H9 (cell line): ENCODE measurements at regions not wholly inside any gene's neighbourhood (a gene's known extent, or its start where the extent isn't known, plus 50 kb on each side); places are given as distances from the start of the nearest gene placed in this dataset.

Experiments used
- DNase-seq: peaks from one replicate; pipeline ENCODE4 v3.0.0-alpha.2; 2017
- H2AFZ ChIP-seq: one replicate; pipeline ENCODE4 v1.6.1; 2013; ENCODE audit warnings: mild to moderate bottlenecking, low read length, control low read depth, moderate library complexity
- H2AK5ac ChIP-seq: 2 replicates; pipeline ENCODE4 v1.6.1; 2013; ENCODE audit warnings: low read length, control low read depth, mixed read lengths; ENCODE audit not compliant: insufficient read length
- H2BK120ac ChIP-seq: one replicate; pipeline ENCODE4 v1.6.1; 2013; ENCODE audit warnings: low read depth, mild to moderate bottlenecking, low read length, control low read depth, inconsistent platforms; ENCODE audit not compliant: poor library complexity, severe bottlenecking
- H2BK12ac ChIP-seq: 2 replicates; pipeline ENCODE4 v1.6.1; 2013; ENCODE audit warnings: low read length, control low read depth, mixed read lengths, low read depth; ENCODE audit not compliant: insufficient read length
- H2BK15ac ChIP-seq: 2 replicates; pipeline ENCODE4 v1.6.1; 2013; ENCODE audit warnings: low read depth, low read length, control low read depth
- H2BK20ac ChIP-seq: one replicate; pipeline ENCODE4 v1.6.1; 2013; ENCODE audit warnings: low read depth, mild to moderate bottlenecking, low read length, control low read depth, inconsistent platforms; ENCODE audit not compliant: poor library complexity, severe bottlenecking
- H2BK5ac ChIP-seq: 2 replicates; pipeline ENCODE4 v1.6.1; 2013; ENCODE audit warnings: low read length, control low read depth, mixed read lengths; ENCODE audit not compliant: insufficient read length
- H3K14ac ChIP-seq: 2 replicates; pipeline ENCODE4 v1.6.1; 2013; ENCODE audit warnings: low read length, control low read depth; ENCODE audit not compliant: insufficient read depth
- H3K18ac ChIP-seq: 2 replicates; pipeline ENCODE4 v1.6.1; 2013; ENCODE audit warnings: low read depth, mild to moderate bottlenecking, mixed read lengths, low read length, control low read depth; ENCODE audit not compliant: insufficient read length
- H3K23ac ChIP-seq: 2 replicates; pipeline ENCODE4 v1.6.1; 2013; ENCODE audit warnings: low read length, control low read depth, mixed read lengths, low read depth; ENCODE audit not compliant: insufficient read length
- H3K23me2 ChIP-seq: 2 replicates; pipeline ENCODE4 v1.6.1; 2013; ENCODE audit warnings: low read depth, mild to moderate bottlenecking, mixed read lengths, low read length, control low read depth; ENCODE audit not compliant: insufficient read length, poor library complexity, severe bottlenecking
- H3K27ac ChIP-seq: 2 replicates; pipeline ENCODE4 v1.5.1; 2013; ENCODE audit warnings: low read length, control low read depth, mixed read lengths, low read depth; ENCODE audit not compliant: insufficient read length
- H3K27me3 ChIP-seq: 2 replicates; pipeline ENCODE4 v1.6.1; 2013; ENCODE audit warnings: low read length, control low read depth, inconsistent platforms; ENCODE audit not compliant: insufficient read depth
- H3K4ac ChIP-seq: 2 replicates; pipeline ENCODE4 v1.6.1; 2013; ENCODE audit warnings: low read depth, mild to moderate bottlenecking, control low read depth, inconsistent platforms, low read length, moderate library complexity
- H3K4me1 ChIP-seq: 2 replicates; pipeline ENCODE4 v1.6.1; 2013; ENCODE audit warnings: low read length, control low read depth, inconsistent platforms; ENCODE audit not compliant: insufficient read depth
- H3K4me2 ChIP-seq: 2 replicates; pipeline ENCODE4 v1.6.1; 2013; ENCODE audit warnings: low read length, control low read depth, mixed read lengths; ENCODE audit not compliant: insufficient read length, insufficient read depth
- H3K56ac ChIP-seq: 2 replicates; pipeline ENCODE4 v1.6.1; 2013; ENCODE audit warnings: low read depth, mild to moderate bottlenecking, mixed read lengths, low read length, control low read depth; ENCODE audit not compliant: insufficient read length
- H3K79me1 ChIP-seq: 2 replicates; pipeline ENCODE4 v1.6.1; 2013; ENCODE audit warnings: low read depth, mild to moderate bottlenecking, moderate library complexity, low read length, control low read depth, inconsistent platforms; ENCODE audit not compliant: insufficient read depth, poor library complexity, severe bottlenecking
- H3K79me2 ChIP-seq: 2 replicates; pipeline ENCODE4 v1.6.1; 2013; ENCODE audit warnings: low read length, control low read depth, inconsistent platforms; ENCODE audit not compliant: insufficient read depth
- H3K9ac ChIP-seq: 2 replicates; pipeline ENCODE4 v1.6.1; 2013; ENCODE audit warnings: low read length, control low read depth, mixed read lengths; ENCODE audit not compliant: insufficient read length; ENCODE audit errors: extremely low read depth
- H3K9me3 ChIP-seq: one replicate; pipeline ENCODE4 v1.6.1; 2013; ENCODE audit warnings: low read depth, low read length, inconsistent platforms; ENCODE audit not compliant: control insufficient read depth
- H3T11ph ChIP-seq: one replicate; pipeline ENCODE4 v1.6.1; 2013; ENCODE audit warnings: mild to moderate bottlenecking, low read length, control low read depth, inconsistent platforms
- H4K20me1 ChIP-seq: one replicate; pipeline ENCODE4 v1.6.1; 2013; ENCODE audit not compliant: control insufficient read depth, insufficient read length, insufficient read depth
- H4K5ac ChIP-seq: 2 replicates; pipeline ENCODE4 v1.6.1; 2013; ENCODE audit warnings: low read depth, mild to moderate bottlenecking, mixed read lengths, low read length, control low read depth; ENCODE audit not compliant: insufficient read length
- H4K8ac ChIP-seq: replicated peaks from 2 replicates; pipeline ENCODE4 v1.6.1; 2013; ENCODE audit warnings: low read length, control low read depth, mixed read lengths, low read depth; ENCODE audit not compliant: insufficient read length
- H4K91ac ChIP-seq: 2 replicates; pipeline ENCODE4 v1.6.1; 2013; ENCODE audit warnings: low read depth, mild to moderate bottlenecking, moderate library complexity, mixed read lengths, low read length, control low read depth; ENCODE audit not compliant: insufficient read length
- H3K27ac Mint-ChIP-seq, 3 experiments: 2 replicates in 2 of 3; 3 replicates in 1 of 3; pipeline ENCODE4 v1.8.0; 2020 to 2021; ENCODE audit warnings: mixed read lengths in 3 of 3, mild to moderate bottlenecking in 1 of 3, moderate library complexity in 1 of 3
- H3K27me3 Mint-ChIP-seq: 2 replicates; pipeline ENCODE4 v1.8.0; 2021; ENCODE audit warnings: low read depth, mild to moderate bottlenecking, moderate library complexity, mixed read lengths
- H3K36me3 Mint-ChIP-seq, 3 experiments: 2 replicates in 2 of 3; 3 replicates in 1 of 3; pipeline ENCODE4 v1.8.0; 2020 to 2021; ENCODE audit warnings: low read depth in 3 of 3, mixed read lengths in 3 of 3; ENCODE audit not compliant: insufficient read depth in 1 of 3
- H3K4me1 Mint-ChIP-seq, 2 experiments: 2 replicates each; pipeline ENCODE4 v1.8.0; 2020; ENCODE audit warnings: mixed read lengths in 2 of 2
- H3K4me3 Mint-ChIP-seq, 2 experiments: 2 replicates in 1 of 2; 3 replicates in 1 of 2; pipeline ENCODE4 v1.8.0; 2020 to 2021; ENCODE audit warnings: mild to moderate bottlenecking in 2 of 2, mixed read lengths in 2 of 2, moderate library complexity in 1 of 2
- H3K9me3 Mint-ChIP-seq, 2 experiments: 2 replicates in 1 of 2; 3 replicates in 1 of 2; pipeline ENCODE4 v1.8.0; 2020; ENCODE audit warnings: mild to moderate bottlenecking in 2 of 2, mixed read lengths in 2 of 2, moderate library complexity in 1 of 2
- WGBS: extraction: QIAGEN DNeasy Blood & Tissue Kit; methylation state at CpG from one replicate; pipeline ENCODE4 v1.1.7; 2013; ENCODE audit warnings: missing lambda C conversion rate, low lambda C conversion rate, mixed read lengths; ENCODE audit not compliant: insufficient read length; ENCODE audit errors: extremely low coverage; 5-methylcytosine and 5-hydroxymethylcytosine counted together
- TF ChIP-seq, protein P1 (sequence below): fragments of 200-600 bp; sonication (generic); conservative IDR thresholded peaks from 3 replicates; pipeline ENCODE4 v1.8.0; 2021; ENCODE audit warnings: antibody characterized with exemption, mild to moderate bottlenecking

DNA sequence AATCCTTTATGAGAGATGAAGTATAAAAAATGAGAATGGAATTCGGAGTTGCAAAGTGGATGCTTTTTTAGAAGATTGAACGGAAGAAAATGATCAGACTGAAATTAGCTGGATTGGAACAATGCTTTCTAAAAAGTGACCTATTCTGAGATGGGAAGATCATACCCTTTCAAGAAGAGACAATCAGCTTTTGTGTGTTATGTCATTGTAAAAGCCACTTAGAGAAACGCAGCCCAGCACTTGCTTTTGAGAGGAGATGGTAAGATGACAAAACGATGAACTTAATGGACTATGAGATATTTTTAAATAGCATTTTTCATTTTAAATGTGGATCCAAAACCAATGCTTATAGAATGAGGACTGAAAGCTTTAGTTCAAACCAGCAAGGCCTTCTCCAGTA, 871.4 kb upstream of the KLHL29 start:
- Histone ChIP-seq H4K5ac (no peak overlapping the region), H2BK15ac (no peak overlapping the region), H2AFZ (no peak overlapping the region), H3K14ac (no peak overlapping the region), H3K56ac (no peak overlapping the region), H2AK5ac (no peak overlapping the region), H3K4ac (no peak overlapping the region), H4K8ac (no peak overlapping the region), H4K91ac (no peak overlapping the region), H2BK5ac (no peak overlapping the region), H3K27ac (no peak overlapping the region), H3K23me2 (no peaks in the 10 kb centered on the region), H3K79me2 (no peaks in the 10 kb centered on the region), H3K27me3 (no peaks in the 10 kb centered on the region), H3K9ac (no peak overlapping the region), H3K9me3 (no peaks in the 10 kb centered on the region), H4K20me1 (no peaks in the 10 kb centered on the region), H2BK120ac (no peak overlapping the region), H3T11ph (no peak overlapping the region), H3K4me2 (no peak overlapping the region), H2BK20ac (no peak overlapping the region), H3K4me1 (peaks cover 5% of the 10 kb centered on the region; the same call in 1 of the 2 replicates), H3K18ac (no peak overlapping the region), H3K79me1 (no peaks in the 10 kb centered on the region), H3K23ac (no peak overlapping the region), H2BK12ac (no peak overlapping the region)
- H3K4me3 Mint-ChIP-seq: no peak overlapping the region
- H3K36me3 Mint-ChIP-seq: no peaks in the 10 kb centered on the region
- 100% methylated on average over 2 of the region's 4 CpGs for WGBS
- TF ChIP-seq, protein P1, sequence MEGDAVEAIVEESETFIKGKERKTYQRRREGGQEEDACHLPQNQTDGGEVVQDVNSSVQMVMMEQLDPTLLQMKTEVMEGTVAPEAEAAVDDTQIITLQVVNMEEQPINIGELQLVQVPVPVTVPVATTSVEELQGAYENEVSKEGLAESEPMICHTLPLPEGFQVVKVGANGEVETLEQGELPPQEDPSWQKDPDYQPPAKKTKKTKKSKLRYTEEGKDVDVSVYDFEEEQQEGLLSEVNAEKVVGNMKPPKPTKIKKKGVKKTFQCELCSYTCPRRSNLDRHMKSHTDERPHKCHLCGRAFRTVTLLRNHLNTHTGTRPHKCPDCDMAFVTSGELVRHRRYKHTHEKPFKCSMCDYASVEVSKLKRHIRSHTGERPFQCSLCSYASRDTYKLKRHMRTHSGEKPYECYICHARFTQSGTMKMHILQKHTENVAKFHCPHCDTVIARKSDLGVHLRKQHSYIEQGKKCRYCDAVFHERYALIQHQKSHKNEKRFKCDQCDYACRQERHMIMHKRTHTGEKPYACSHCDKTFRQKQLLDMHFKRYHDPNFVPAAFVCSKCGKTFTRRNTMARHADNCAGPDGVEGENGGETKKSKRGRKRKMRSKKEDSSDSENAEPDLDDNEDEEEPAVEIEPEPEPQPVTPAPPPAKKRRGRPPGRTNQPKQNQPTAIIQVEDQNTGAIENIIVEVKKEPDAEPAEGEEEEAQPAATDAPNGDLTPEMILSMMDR: no peak
- no peak overlapping the region for H3K27ac Mint-ChIP-seq
- H3K9me3 Mint-ChIP-seq: no peaks in the 10 kb centered on the region
- H3K4me1 Mint-ChIP-seq: peaks cover 12 to 13% of the 10 kb centered on the region in 2 experiments
- DNase-seq: no peak
- H3K27me3 Mint-ChIP-seq: no peaks in the 10 kb centered on the region
